HepG2 (cell line): ENCODE measurements at regions not wholly inside any gene's neighbourhood (a gene's known extent, or its start where the extent isn't known, plus 50 kb on each side); places are given as distances from the start of the nearest gene placed in this dataset.

Experiments
- FOSL1 ChIP-seq: sonication (generic); formaldehyde crosslinking; IDR thresholded peaks from 2 replicates; pipeline ENCODE4 v1.9.0; 2021; ENCODE audit warnings: missing genetic modification reagents, borderline replicate concordance
- MAFG ChIP-seq: sonication (generic); formaldehyde crosslinking; IDR thresholded peaks from 2 replicates; pipeline ENCODE4 v1.5.1; 2020; ENCODE audit warnings: mild to moderate bottlenecking, missing genetic modification reagents
- ZBTB7A ChIP-seq: sonication (generic); formaldehyde crosslinking; IDR thresholded peaks from 2 replicates; pipeline ENCODE4 v1.8.0; 2022; ENCODE audit warnings: mild to moderate bottlenecking, missing genetic modification reagents
- ZNF567 ChIP-seq: sonication (generic); formaldehyde crosslinking; IDR thresholded peaks from 2 replicates; pipeline ENCODE4 v1.8.1; 2023; ENCODE audit warnings: mild to moderate bottlenecking, missing genetic modification reagents, borderline replicate concordance
- TF ChIP-seq, protein P1 (sequence below): sonication (generic); formaldehyde crosslinking; conservative IDR thresholded peaks from 2 replicates; pipeline ENCODE4 v1.8.1; 2023; ENCODE audit warnings: missing genetic modification reagents

DNA sequence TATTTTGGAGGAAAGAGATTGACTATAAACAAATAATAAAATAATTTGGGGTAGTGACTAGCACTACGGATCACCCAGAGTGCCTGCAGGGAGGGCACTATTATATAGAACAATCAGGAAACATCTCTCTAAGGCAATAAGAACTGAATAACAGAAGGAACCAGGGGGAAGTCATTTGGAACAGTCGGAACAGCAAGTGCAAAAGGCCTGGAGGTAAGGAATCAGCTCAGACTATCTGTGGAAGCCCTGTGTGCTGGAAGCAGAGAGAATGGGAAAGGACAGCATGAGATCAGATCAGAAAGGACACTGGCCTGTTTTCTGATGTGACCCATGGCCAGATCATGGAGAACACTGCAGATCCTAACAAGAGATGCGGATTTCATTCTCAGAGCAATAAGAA, 357.6 kb downstream of the EFNA5 start:
- TF ChIP-seq MAFG (CRISPR knock-in tag) = no peak
- no peak for TF ChIP-seq ZBTB7A (CRISPR knock-in tag)
- no peak for TF ChIP-seq ZNF567 (CRISPR knock-in tag)
- TF ChIP-seq, protein P1, sequence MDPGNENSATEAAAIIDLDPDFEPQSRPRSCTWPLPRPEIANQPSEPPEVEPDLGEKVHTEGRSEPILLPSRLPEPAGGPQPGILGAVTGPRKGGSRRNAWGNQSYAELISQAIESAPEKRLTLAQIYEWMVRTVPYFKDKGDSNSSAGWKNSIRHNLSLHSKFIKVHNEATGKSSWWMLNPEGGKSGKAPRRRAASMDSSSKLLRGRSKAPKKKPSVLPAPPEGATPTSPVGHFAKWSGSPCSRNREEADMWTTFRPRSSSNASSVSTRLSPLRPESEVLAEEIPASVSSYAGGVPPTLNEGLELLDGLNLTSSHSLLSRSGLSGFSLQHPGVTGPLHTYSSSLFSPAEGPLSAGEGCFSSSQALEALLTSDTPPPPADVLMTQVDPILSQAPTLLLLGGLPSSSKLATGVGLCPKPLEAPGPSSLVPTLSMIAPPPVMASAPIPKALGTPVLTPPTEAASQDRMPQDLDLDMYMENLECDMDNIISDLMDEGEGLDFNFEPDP = no peak
- TF ChIP-seq FOSL1 (CRISPR knock-in tag) = no peak
